NCI-H2196 (cell line): ENCODE measurements at regions not wholly inside any gene's neighbourhood (a gene's known extent, or its start where the extent isn't known, plus 50 kb on each side); places are given as distances from the start of the nearest gene placed in this dataset.

Experiments
- DNase-seq: peaks from one replicate; lab custom pipeline; 2025; ENCODE audit not compliant: unreplicated experiment; lab: John Stamatoyannopoulos, UW

DNA sequence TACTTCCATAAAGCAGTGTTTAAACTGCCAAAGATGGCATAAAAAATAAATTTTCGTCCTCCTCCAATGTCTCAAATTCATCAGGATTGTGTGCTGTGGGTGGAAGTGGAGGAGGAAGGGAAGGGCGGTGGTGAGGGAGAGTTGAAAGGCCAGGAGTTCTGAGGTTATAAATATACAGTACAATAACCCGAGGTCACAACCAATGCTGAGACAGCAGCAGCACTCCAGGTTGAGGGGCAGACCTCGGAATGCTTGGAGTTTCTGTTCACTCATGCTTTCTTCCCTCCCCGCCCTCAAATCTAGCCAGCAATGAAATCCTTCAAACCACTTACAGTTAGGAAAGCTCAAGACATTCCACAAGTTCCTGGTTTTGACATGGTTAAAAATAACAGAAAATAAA, 134.0 kb upstream of the SMAD1 start:
- no peak for DNase-seq

DNA sequence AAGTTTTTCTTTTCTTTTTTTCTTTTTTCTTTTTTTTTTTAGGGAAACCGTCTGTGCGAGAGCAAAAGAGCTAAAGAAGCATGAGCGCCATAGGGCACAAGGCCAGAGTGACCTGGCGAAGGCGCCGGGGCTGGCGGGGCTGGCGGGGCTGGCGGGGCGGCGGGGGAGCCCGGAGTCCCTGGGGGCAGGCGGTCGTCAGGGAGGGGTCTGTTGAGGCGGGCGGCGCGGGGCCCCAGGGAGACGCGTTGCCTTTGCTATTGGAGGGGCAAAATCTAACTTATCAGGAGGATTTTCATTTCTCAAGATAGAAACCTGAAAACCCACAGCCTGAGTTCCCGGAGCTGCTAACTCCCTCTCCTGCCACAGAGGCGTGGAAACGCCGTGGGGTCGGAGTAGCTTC, 135.6 kb upstream of the SMAD1 start:
- DNase-seq, result no peak

DNA sequence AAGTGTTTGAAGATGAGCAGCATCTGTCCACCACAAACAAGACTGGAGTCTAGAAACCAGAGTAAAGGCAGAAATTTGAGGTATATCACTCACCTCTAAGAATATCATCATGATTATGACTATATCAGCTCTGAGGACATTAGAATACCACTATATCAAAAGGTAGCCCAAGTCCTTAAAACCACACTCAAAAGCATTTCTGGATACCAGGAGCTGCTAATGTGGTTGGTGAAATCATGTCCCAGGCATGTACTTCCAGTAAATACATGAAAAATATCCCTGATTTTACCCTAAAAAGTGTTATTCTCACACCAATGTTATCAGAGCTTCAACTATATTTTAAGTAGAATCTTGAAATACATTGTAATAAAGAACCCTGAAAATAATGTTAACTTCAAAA, 136.3 kb upstream of the SMAD1 start:
- no peak for DNase-seq

DNA sequence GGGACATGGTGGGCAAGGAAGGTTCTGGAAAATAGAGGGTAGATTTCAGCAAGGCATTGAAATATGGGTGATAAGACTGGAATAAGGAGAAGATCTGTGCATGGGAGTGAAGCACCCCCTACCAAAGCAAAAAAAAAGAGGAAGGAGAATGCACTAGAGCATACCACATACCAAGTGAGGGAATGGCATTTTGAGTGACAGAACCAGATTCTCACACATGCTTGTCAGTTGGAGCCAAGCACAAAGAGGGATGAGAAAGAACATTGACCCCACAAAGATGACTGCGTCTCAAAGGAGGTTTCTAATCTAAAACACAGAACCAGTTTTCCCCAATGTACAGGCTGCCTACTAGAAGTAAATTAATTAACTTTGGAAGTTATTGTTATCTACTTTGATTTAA, 140.3 kb upstream of the SMAD1 start:
- DNase-seq, result no peak

DNA sequence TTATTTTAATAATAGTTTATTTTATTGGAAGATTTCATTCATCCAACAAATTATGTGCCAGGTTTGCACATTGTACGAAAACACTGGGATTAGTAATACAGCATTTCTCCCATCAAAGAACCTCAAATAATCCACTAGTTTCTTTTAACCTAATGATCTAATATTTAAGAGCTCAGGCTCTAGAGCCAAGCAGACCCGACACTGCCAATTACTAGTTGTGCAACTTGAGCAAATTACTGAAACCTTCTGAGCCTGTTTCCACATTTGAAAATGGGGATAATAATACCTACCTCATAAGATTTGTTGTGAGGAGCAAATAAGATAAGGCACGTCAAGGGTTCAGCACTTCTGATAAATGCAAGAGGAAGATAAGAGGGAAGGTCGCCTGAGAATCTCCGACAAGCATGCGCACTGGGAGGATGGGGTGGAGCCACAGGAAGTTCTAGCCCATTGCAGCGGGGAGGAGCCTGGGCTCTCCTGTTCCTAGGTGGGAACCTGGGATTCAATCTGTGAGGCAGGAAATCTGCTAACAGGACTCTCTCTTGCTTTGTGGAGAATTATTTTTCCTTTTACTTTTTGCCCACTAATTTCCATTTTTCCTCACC, 141.5 kb upstream of the SMAD1 start:
- no peak for DNase-seq

DNA sequence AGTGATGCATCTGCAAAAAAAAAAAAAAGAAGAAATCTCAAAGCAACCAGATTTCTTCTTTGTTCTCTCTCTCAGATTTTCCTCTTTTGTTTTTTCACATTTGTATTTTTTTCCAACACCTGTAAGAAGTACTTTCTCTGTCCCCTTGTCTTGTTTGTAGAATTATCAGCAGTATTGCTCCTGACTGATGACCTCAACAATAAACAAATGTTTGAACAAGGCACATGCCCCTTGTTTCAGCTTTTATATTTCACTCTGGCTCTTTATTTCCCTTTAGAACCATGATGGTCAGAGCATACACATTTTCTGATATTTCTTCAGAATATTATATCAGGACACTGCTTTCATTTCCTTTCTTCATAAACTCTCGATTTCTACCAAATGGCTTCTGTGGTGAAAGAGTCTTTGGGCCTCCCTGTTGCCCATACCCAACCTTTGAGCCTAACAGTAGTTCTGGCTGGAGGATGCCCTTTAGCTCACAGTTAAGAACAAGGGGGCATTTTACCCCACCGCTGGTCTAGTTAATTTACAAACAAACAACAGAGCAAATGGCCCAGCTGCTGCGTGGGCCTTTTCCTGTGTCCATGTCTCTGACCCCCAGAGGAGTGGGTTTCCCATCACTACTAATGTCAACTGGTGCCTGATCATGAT, 142.5 kb upstream of the SMAD1 start:
- DNase-seq, result no peak

DNA sequence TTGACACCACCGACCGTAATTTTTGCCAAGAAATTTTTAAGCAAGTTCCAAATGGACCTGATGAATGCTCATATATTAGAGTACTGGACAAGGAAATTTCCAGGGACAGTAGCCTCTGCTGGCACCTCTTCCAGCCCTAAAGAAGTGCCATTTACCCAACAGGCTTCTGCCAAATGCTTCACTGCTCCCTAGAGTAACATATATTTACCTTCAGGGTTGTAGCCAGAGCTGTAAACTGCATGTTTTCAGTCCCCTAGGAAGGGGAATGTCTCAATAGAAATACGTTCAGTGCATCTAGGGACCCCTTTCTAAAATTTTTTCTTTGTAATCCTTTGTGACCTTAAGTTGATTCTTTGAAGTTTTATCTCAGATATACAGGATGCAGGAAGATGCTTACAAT, 143.1 kb upstream of the SMAD1 start:
- no peak for DNase-seq

DNA sequence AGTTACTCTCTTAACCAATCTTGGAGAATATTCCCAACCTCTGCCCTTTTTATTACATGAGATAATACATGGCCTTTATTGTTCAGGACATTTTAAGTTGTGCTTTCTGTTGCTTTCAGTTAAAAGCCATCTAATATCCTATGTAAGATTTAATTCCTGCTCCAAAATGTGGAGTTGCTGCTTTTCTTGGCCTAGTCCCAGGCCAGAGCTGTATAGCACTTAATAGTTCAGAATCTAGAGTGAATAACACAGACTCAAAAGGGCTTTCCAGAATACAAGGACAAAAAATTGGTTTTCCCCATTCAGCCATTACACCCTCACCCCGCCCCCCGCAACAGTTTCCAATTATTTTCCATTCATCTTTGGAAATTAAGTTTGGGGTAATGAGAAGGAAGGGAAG, 144.3 kb upstream of the SMAD1 start:
- DNase-seq, result no peak

DNA sequence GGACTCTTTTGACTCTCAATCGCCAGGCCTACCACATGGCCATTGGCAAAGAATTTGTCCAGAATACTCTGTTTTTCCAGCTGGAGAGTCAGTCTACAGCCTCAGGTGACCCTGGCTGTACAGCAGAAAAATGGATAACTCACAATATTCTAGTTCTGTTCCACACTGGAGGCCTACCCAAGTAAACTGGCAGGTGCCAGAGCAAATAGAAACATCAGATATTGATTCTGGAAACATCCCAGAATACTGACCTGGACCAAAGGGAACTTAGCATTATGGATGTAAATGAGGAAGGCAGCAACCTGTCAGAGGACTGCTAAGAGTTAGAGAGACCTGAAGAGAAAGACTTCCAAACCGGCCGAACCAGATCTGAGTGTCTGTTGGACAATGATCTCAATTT, 147.9 kb upstream of the SMAD1 start:
- no peak for DNase-seq

DNA sequence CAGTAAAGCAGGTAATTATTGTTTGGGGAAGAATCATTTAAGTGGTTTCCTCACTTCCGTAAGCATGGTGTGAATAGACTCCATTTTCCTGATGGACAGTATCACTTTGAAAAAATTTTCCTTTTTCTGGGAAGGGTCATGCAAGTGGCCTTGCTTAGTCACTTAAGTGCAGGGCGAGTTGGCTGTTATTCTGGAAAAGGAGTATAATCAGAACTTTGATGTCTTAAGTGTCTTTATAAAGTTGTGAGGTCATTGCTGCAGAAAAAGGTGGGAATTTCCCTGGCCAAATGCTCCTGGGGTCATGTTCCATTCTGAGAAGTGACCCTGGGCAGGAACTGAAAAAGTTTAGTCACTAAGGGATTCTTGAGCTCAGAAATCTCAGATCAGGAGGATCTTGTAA, 146.1 kb upstream of the OTUD4 start:
- DNase-seq, result no peak

DNA sequence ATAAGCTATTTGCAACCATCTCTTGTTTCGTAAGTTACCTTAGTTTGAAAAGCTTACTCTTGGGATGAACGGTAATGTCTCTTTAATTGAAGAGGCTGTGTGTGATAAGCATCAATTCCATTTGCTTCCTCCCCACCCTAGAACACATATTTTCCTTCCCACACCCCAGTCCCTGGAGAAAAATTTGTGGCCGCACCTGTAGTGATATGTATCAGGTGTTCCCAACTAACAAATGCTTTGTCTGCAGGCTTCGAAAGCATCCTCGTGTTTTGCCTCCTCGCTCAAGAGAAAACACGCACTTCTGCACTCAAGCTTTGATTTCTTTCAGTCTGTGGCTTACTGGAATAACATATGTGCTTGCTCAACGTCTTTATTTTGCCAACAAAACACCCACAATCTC, 143.8 kb upstream of the OTUD4 start:
- DNase-seq, result no peak

DNA sequence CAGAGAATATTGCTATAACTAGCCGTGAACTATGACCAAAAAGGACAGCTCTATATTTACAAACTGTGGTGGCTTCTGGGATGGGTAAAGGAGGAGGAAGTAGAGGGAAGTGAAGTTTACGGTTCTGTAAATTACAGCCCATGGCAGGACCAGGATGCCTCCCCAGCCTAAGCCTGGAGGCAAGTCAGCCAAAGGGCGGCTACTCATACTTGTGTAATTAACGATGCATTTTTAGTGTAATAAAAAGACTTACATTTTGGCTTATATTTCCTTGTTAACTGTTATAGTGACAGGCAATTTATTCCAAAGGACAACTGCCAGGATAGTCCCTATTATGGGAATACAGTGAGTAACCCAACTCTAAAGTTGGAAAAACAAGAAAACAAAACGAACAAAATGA, 139.9 kb upstream of the OTUD4 start:
- no peak for DNase-seq

DNA sequence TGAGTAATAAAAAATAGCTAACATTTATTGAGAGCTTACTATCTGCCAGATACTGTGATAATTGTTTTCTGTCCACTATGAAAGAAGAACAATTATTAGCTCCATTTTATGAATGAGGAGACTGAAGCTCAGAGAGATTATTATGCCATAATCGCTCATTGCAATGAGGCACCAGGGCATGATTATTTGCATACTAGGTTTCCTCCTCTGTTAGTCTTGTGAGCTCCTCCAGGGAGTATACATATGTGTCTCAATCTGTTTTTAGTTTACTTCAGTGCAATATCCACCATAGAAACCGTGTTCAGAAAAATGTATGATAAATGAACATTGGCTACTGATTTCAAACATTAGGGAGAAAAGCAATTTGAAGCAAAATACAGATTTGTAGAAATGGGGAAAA, 139.4 kb upstream of the OTUD4 start:
- DNase-seq, result no peak

DNA sequence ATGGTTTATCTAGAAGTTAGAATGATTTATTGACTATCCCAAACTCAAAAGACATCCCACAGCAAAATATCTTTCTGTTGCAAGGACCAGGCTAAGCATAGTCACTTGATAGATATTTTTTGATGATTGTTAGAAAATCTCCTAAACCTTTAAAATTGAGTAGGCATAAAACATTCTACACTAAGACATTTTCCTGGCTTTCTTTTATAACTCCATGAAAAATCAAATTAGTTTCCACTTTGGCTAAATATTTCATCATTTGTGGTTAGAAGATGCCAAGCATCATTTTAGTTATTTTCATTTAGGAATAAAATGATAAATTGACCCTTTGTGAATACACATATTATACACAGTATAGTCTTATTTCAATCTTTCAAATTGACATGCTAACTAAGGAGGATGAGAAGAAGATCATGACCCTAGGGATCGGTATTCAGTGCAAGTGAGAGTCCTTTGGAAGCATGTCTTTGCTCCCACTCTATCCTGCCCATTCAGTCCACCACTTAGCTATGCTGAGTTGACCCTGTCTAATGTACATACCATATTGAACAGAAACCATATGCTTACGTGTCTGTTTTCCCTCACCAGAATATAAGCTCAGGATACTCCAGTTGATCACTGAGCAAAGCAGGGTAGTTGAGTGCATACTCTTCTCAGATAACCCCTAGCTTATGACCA, 136.6 kb upstream of the OTUD4 start:
- DNase-seq, result no peak

DNA sequence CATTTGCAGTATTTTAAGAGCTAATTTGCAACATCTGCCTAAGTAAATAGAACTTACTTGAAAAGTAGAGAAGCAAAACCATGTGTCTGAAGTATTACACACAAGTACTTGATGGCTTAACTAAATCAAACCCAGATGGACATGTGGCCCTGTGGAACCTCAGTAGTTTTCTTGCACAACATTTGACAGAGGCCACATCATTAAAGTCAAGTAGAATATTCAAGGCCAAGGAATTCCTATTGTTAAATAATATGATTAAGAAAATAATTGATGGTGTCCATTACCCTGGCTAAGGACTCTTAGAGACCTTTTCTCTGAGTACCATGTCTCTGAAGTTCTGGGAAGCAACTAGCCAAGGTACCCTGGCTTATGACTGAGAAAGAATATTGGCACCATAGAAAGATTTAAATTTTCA, 135.4 kb upstream of the OTUD4 start:
- DNase-seq, result no peak

DNA sequence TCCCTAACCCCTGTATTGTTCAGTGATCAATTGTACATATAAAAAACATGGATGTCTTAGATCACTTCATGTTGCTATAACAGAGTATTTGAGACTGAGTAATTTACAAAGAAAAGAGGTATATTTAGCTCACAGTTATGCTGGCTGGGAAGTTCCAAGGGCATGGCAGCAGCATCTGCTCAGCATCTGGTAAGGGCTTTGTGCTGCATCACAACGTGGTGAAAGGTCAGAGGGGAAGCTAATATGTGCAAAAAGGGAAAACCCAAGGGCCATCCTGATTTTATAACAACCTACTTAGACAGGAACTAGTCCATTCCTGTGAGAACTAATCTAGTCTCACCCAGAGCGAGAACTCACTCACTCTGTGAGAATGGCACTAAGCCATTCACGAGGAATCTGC, 128.2 kb upstream of the OTUD4 start:
- DNase-seq, result no peak

DNA sequence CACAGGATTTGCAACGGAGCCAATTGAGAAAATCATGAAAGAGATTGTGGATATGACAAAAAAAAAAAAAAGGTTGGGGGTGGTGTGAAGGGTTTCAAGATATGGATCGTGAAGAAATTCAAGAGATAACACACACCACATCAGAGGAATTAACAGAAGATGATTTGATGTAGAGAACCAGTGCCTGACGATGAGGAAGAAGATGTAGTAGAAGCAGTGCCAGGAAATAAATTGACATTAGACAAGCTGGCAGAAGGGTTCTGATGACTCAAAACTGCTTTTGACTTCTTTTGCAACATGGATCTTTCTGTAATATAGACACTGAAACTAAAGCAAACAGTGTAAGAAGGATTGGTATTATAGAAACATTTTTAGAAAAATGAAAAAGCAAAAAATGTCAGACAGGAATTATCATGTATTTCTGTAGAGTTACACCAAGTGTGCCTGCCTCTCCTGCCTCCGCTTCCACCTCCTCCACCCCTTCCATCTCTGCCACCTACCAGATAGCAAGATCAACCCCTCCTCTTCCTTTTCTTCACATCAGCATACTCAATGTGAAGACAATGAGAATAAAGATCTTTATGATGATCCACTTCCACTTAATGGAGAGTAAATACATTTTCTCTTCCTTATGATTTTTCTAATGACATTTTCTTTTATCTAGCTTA, 127.5 kb upstream of the OTUD4 start:
- no peak for DNase-seq

DNA sequence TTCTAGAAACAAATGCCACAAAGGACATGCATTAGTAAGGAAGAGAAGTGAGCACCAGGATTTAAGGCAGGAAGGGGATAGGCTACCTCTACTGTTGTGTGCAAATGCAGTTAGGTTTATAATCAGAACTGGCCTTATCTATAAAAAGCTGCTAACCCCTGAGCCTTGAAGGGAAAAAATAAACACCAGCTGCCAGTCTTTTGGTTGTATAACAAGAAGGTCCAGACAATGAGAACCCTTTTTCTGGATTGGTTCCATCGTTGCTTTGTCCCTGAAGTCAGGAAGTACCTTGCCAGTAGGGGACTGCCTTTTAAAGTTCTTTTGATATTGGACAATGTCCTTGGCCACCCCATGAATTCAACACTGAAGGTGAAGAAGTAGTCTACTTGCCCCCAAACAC, 126.7 kb upstream of the OTUD4 start:
- no peak for DNase-seq

DNA sequence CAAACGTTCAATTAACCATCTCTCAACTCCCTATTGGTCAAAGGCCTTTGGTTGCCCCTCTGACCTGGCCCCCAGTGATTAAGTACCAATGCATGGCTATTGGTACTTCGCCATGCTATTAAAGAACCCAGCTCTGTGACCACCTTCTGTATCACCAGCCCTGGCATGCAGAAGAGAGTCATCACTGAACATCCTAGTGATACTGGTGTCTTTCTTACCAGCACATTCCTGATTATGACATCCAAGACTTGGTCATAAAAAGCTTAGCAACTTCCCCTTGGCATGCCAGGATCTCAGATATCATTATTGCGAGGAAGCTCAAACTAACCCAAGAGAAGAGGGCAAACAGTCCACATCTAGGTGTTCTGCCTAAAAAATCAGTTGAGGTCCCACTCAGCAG, 122.3 kb upstream of the OTUD4 start:
- DNase-seq, result no peak

DNA sequence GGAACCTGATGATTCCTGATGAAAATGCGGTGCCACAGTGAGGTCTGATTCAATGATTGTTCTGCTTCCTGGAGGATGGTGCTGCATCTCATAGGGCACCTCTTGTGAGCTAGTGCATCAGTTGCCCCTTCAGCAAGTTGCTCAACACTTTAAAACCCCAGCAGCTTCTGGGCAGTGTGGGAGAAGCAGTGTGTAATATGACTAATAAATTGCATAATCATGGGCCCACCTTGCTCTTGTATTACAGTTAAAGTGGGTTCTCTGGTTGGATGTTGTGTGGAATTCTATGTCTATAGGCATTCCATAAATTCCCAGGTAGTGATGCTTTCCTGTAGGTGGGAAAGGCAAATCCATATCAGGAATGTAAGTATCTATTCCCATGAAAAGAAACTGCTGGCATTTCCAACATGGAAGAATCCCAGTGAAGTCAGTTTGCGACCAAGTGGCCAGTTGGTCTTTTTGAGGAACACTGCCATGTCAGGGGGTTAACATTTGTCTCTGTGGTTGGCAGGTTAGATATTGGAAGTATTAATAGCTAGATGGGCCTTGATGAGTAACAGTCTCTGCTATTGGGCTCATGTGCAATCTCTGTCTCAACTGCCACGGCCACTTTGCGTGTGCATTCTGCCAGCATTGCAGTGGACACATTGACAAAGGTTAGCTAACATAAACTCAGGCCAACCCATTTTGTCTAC, 121.1 kb upstream of the OTUD4 start:
- no peak for DNase-seq

DNA sequence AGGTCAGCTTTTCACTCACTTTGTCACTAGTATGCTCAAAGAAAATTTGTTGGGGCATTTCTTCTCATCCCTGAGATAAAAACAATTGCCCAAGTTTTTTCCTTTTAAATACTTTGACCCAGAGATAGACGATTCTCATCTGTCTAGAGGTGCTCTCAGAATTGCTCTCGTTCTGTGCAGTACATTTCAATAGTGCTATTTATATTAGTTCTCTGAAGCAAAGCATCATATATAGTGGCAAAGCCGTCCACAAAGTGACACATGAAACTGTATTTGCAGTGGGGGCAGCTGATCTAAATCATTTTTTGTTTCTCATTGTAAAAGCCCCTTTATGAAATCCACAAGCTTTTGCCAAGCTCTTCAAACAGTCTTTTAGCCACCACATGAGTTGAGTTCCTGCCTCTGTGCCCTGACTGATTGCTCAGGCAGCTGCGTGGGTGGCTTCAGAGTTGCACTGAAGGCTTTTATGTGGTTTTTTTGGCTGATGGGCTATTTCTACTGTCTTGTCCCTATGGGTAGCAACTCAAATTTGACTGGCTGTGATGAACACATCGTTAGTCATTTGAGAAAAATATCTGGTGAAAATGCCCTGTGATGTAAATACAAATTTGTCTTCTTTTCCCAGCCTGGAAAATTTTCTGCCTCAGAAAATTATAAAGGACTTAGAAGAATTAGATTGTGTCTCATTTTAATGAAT, 119.1 kb upstream of the OTUD4 start:
- no peak for DNase-seq
